Endothelial cell of umbilical vein (primary cell): ENCODE measurements at regions not wholly inside any gene's neighbourhood (a gene's known extent, or its start where the extent isn't known, plus 50 kb on each side); places are given as distances from the start of the nearest gene placed in this dataset.

Source experiments
- EZH2 ChIP-seq: IDR thresholded peaks from 2 replicates; pipeline ENCODE4 v1.6.1; 2012; ENCODE audit warnings: borderline replicate concordance, low read depth, mild to moderate bottlenecking, moderate library complexity, low read length, inconsistent platforms; ENCODE audit not compliant: severe bottlenecking
- FOS ChIP-seq: IDR thresholded peaks from 2 replicates; pipeline ENCODE4 v1.6.1; 2011; ENCODE audit warnings: mild to moderate bottlenecking, low read length, moderate library complexity, borderline replicate concordance; ENCODE audit not compliant: insufficient read depth
- GATA2 ChIP-seq: IDR thresholded peaks from 2 replicates; pipeline ENCODE4 v1.7.0; 2011; ENCODE audit warnings: low read depth, mild to moderate bottlenecking, moderate library complexity, mixed read lengths, low read length; ENCODE audit not compliant: insufficient read length, insufficient read depth
- JUN ChIP-seq: IDR thresholded peaks from 2 replicates; pipeline ENCODE4 v1.6.1; 2011; ENCODE audit warnings: borderline replicate concordance, low read depth; ENCODE audit not compliant: insufficient read length, insufficient read depth
- MYC ChIP-seq: IDR thresholded peaks from one replicate; pipeline ENCODE4 v1.6.1; 2011; ENCODE audit warnings: mild to moderate bottlenecking, low read depth, low read length
- POLR2A ChIP-seq: IDR thresholded peaks from 2 replicates; pipeline ENCODE4 v1.6.1; 2012; ENCODE audit warnings: low read depth, mild to moderate bottlenecking, control low read depth, low read length
- POLR2AphosphoS5 ChIP-seq: IDR thresholded peaks from 2 replicates; pipeline ENCODE4 v1.6.1; 2012; ENCODE audit warnings: low read depth, mild to moderate bottlenecking, control low read depth, low read length, moderate library complexity; ENCODE audit not compliant: insufficient read depth
- TF ChIP-seq, protein P1 (sequence below), 2 donors: IDR thresholded peaks; 1 replicate in 1 of 2; 2 replicates in 1 of 2; pipeline ENCODE4 v1.5.1; 2011; ENCODE audit warnings: low read length in 2 of 2, mild to moderate bottlenecking in 2 of 2, moderate library complexity in 2 of 2, control low read depth in 1 of 2, inconsistent platforms in 1 of 2, low read depth in 1 of 2; ENCODE audit not compliant: insufficient read depth in 1 of 2; ENCODE audit errors: extremely low read depth in 1 of 2
- TF ChIP-seq, protein P2 (sequence below): IDR thresholded peaks from 2 replicates; pipeline ENCODE4 v1.6.1; 2011; ENCODE audit not compliant: insufficient read depth, insufficient read length

DNA sequence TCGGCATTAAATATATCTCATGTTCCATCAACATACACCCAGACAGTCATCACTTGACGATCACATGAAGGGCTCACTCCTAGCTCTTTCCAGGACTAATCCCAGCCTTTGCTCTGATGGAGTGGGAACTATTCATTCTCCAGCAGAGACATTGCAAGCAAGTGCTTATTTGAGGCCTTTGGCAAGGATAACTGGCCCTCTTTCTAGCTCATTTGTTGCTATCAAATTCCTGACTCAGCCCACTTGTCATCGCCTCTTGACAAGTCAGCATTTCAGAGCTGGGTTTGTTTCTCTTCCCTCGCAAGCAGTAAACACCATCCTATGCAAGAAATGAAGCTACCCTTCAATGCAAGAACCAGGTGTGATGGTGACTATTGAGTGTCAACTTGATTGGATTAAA is 1165.7 kb upstream of the AUTS2 start:
- TF ChIP-seq EZH2, result no peak
- TF ChIP-seq, protein P1, sequence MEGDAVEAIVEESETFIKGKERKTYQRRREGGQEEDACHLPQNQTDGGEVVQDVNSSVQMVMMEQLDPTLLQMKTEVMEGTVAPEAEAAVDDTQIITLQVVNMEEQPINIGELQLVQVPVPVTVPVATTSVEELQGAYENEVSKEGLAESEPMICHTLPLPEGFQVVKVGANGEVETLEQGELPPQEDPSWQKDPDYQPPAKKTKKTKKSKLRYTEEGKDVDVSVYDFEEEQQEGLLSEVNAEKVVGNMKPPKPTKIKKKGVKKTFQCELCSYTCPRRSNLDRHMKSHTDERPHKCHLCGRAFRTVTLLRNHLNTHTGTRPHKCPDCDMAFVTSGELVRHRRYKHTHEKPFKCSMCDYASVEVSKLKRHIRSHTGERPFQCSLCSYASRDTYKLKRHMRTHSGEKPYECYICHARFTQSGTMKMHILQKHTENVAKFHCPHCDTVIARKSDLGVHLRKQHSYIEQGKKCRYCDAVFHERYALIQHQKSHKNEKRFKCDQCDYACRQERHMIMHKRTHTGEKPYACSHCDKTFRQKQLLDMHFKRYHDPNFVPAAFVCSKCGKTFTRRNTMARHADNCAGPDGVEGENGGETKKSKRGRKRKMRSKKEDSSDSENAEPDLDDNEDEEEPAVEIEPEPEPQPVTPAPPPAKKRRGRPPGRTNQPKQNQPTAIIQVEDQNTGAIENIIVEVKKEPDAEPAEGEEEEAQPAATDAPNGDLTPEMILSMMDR (IDR thresholded peaks at IDR 0.05; ENCODE audit: extremely low read depth in 1 of 2, insufficient read depth in 1 of 2, low read depth in 1 of 2, low read length in 2 of 2), result no peak
- TF ChIP-seq POLR2AphosphoS5, result no peak
- TF ChIP-seq, protein P2, sequence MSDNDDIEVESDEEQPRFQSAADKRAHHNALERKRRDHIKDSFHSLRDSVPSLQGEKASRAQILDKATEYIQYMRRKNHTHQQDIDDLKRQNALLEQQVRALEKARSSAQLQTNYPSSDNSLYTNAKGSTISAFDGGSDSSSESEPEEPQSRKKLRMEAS, result no peak
- TF ChIP-seq JUN, result no peak
- TF ChIP-seq POLR2A, result no peak
- TF ChIP-seq MYC, result no peak
- no peak for TF ChIP-seq FOS
- no peak for TF ChIP-seq GATA2
